Activated CD4-positive, alpha-beta T cell treated with anti-CD3 and anti-CD28 coated beads, Interleukin-2, amount 10 ng/mL, durations not matched to agents 7 days and 5 days (primary cell): ENCODE measurements at regions not wholly inside any gene's neighbourhood (a gene's known extent, or its start where the extent isn't known, plus 50 kb on each side); places are given as distances from the start of the nearest gene placed in this dataset.
"Not testable (repeated sequence)": the region's sequence is repeated elsewhere in the genome, so short reads cannot be mapped to it uniquely, and the experiment has no call there.

Experiments
- CTCF ChIA-PET: fragments of 350-600 bp; sonication (Branson Sonifier 250); formaldehyde crosslinking; loops from one replicate; lab custom pipeline; 2021; ENCODE audit warnings: antibody characterized with exemption; lab: Charles Lee
- POLR2A ChIA-PET: fragments of 350-600 bp; sonication (Branson Sonifier 250); formaldehyde crosslinking; loops from one replicate; lab custom pipeline; 2021; ENCODE audit warnings: antibody characterized with exemption; lab: Charles Lee
- DNase-seq: peaks from one replicate; pipeline ENCODE4 v3.0.0-alpha.2; 2020
- H3K27ac Mint-ChIP-seq: one replicate; pipeline ENCODE4 v1.8.0; 2021; ENCODE audit warnings: mild to moderate bottlenecking, moderate library complexity, mixed read lengths
- H3K27me3 Mint-ChIP-seq: one replicate; pipeline ENCODE4 v1.8.0; 2021; ENCODE audit warnings: mixed read lengths
- H3K36me3 Mint-ChIP-seq: one replicate; pipeline ENCODE4 v1.8.0; 2021; ENCODE audit warnings: low read depth, mixed read lengths
- H3K4me1 Mint-ChIP-seq: one replicate; pipeline ENCODE4 v1.8.0; 2021; ENCODE audit warnings: mixed read lengths
- H3K4me3 Mint-ChIP-seq: one replicate; pipeline ENCODE4 v1.8.0; 2021; ENCODE audit warnings: mild to moderate bottlenecking, moderate library complexity, mixed read lengths
- H3K9me3 Mint-ChIP-seq: one replicate; pipeline ENCODE4 v1.8.0; 2021; ENCODE audit warnings: mixed read lengths

DNA sequence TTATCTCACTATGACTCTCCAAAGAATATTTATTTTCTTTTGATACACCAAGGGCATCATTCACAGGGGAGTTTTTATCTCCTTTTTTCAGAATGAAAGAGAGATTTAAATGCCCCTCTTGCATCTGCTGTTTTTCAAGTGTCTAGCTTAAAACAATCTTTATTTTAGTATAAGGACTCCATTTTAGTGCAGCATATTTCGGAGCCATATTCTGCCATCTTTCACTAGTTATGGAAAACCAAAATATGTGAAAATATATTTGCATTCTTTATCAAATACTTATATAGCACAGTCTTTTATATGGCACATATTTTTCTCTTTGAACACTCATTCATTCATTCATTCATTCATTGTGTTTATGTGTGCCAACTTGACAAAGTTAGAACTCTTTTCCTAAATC, 1130.2 kb downstream of the SLITRK5 start:
- Mint-ChIP-seq H3K4me3 (no peak overlapping the region), H3K36me3 (no peaks in the 10 kb centered on the region), H3K9me3 (no peaks in the 10 kb centered on the region), H3K27ac (no peak overlapping the region), H3K4me1 (no peaks in the 10 kb centered on the region), H3K27me3 (no peaks in the 10 kb centered on the region)
- POLR2A ChIA-PET = no interaction called here
- DNase-seq = no peak
- CTCF ChIA-PET = no interaction called here

DNA sequence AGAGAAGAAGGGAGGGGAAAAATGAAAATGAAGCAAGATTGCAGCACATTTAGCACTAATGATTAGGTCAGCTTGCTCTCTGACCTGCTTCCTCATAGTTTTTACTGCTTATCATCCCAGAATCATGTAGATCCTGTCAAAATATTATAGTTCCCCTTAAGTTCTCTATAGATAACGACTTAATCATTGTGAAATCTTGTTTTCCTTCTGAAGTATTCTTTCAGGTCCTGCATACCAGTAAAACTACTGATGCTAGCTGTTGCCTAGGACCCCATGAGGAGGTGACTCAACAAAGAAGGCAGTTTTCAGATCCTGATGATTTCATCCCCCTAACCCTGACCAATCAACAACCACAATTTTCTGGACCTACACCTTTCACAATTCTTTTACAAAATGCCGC, 1131.7 kb downstream of the SLITRK5 start:
- ChIA-PET POLR2A (no interaction called here), CTCF (no interaction called here)
- Mint-ChIP-seq H3K9me3 (no peaks in the 10 kb centered on the region), H3K27me3 (no peaks in the 10 kb centered on the region), H3K4me1 (no peaks in the 10 kb centered on the region), H3K4me3 (no peak overlapping the region), H3K27ac (no peak overlapping the region), H3K36me3 (no peaks in the 10 kb centered on the region)
- DNase-seq = no peak

DNA sequence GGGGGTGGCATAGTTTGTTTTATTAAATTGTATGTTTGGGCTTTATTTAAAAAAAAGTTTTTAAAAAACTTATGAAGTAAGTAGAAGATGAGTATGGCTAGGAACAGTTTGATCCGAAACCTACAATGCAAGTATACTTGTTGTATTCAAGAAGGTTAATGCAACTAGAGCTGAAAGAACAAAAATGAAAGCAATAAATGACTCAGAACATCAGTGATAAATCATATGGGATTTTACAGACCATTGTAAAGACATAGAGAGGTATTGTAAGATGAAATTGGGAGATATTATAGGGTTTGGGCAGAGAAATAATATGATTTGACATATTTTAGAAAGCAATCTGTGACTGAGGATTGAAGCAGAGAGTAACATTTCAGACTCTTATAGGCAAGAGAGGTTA, 1135.3 kb downstream of the SLITRK5 start:
- Mint-ChIP-seq H3K27me3 (no peaks in the 10 kb centered on the region), H3K27ac (no peak overlapping the region), H3K9me3 (peaks cover under 1% of the 10 kb centered on the region), H3K4me1 (no peaks in the 10 kb centered on the region), H3K36me3 (no peaks in the 10 kb centered on the region), H3K4me3 (no peak overlapping the region)
- POLR2A ChIA-PET = no interaction called here
- CTCF ChIA-PET = no interaction called here
- DNase-seq = no peak

DNA sequence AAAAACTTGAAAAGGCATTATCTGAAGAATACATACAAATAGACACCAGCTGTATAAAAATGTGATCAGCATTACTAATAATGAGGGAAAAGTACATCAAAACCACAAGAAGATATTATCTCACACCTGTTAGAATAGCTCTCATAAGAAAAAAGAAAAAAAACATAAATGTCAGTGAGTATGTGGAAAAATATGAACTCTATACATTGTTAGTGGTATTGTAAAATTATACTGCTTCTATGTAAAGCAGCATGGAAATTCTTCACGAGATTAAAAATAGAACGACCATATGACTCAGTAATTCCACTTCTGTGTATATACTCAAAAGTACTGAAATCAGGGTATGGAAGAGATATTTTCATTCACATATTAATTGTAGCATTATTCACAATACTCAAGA, 1146.4 kb downstream of the SLITRK5 start:
- ChIA-PET CTCF (no interaction called here), POLR2A (no interaction called here)
- Mint-ChIP-seq H3K4me3 (no peak overlapping the region), H3K27me3 (no peaks in the 10 kb centered on the region), H3K4me1 (no peaks in the 10 kb centered on the region), H3K27ac (no peak overlapping the region), H3K9me3 (no peaks in the 10 kb centered on the region), H3K36me3 (no peaks in the 10 kb centered on the region)
- DNase-seq = no peak

DNA sequence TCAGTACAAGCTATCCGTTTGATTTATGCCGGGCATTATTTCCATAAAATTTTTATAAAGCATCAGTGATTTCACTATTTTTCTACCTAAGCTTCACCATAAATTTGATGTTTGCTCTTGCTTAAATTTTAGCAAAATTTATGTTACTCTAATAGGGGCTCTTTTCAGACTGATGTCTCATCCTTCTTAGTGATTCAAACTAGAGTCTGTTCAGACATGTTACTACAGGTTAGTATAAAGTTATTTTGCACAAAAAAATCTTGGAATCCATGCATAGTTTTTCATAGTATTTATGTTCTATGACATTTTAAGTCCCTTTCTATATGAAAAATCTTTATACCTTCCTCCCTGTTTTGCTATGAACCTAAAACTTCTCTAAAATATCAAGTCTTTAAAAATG, 1151.9 kb downstream of the SLITRK5 start:
- Mint-ChIP-seq H3K4me3 (no peak overlapping the region), H3K27ac (no peak overlapping the region)
- CTCF ChIA-PET = no interaction called here

DNA sequence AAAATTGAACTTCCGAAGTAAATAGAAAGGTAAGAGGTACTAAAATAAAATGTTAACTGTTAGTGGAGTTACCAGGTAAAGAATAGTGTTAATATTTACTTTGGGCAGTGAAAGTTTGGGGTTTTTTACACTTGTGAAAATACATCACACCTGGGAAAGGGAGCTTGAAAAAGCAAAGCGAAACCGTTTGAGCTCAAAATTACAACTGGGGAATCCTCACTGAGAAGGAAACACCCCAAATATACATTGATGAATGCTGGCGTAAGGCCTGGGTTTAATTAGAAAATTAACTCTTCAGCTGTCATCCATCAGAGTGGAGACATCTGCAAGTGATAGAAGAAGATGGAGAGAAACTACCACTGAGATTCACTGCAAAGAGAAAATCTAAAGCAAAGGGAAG, 1153.0 kb downstream of the SLITRK5 start:
- DNase-seq = no peak
- Mint-ChIP-seq H3K9me3 (peaks cover 4% of the 10 kb centered on the region), H3K36me3 (no peaks in the 10 kb centered on the region), H3K27ac (no peak overlapping the region), H3K4me3 (no peak overlapping the region), H3K27me3 (no peaks in the 10 kb centered on the region), H3K4me1 (no peaks in the 10 kb centered on the region)
- POLR2A ChIA-PET = no interaction called here
- CTCF ChIA-PET = no interaction called here

More for the DNA sequence above, 1151.9 kb downstream of the SLITRK5 start:
- no peak for DNase-seq
- Mint-ChIP-seq H3K36me3 (no peaks in the 10 kb centered on the region), H3K27me3 (no peaks in the 10 kb centered on the region), H3K9me3 (no peaks in the 10 kb centered on the region), H3K4me1 (no peaks in the 10 kb centered on the region)
- POLR2A ChIA-PET = no interaction called here

DNA sequence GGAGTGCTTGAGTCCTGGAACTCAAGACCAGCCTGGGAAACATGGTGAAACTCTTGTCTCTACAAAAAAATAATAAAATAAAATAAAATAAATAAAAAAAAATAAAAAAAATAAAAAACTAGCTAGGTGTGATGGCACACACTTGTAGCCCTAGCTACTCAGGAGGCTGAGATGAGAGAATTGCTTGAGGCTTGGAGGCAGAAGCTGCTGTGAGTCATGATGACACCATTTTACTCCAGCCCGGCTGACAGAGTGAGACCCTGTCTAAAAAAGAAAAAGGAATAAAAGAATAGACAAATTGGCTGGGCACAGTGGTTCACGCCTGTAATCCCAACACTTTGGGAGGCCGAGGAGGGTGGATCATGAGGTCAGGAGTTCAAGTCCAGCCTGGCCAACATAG, 1168.9 kb downstream of the SLITRK5 start:
- Mint-ChIP-seq H3K4me3 (no peak overlapping the region), H3K27ac (no peak overlapping the region), H3K9me3 (no peaks in the 10 kb centered on the region), H3K27me3 (no peaks in the 10 kb centered on the region), H3K36me3 (no peaks in the 10 kb centered on the region), H3K4me1 (no peaks in the 10 kb centered on the region)
- no peak for DNase-seq
- ChIA-PET POLR2A (no interaction called here), CTCF (no interaction called here)

DNA sequence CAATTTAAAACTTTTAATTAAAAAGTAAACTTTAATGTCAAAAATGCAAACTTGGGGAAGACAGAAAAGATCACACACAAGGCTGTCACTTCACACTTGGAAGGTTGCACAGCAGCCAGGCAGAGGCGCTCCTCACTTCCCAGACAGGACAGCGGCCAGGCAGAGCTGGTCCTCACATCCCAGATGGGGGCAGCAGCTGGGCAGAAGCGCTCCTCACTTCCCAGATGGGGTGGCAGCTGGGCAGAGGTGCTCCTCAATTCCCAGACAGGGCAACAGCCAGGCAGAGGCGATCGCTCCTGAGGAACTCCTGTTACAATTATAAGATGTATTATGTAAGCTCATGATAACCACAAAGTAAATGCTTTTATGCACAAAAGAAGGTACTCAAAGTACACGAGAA, 1181.1 kb downstream of the SLITRK5 start:
- DNase-seq, H3K27ac Mint-ChIP-seq, CTCF ChIA-PET, H3K27me3 Mint-ChIP-seq, H3K36me3 Mint-ChIP-seq, H3K9me3 Mint-ChIP-seq, H3K4me1 Mint-ChIP-seq, H3K4me3 Mint-ChIP-seq, POLR2A ChIA-PET: not testable (repeated sequence)

DNA sequence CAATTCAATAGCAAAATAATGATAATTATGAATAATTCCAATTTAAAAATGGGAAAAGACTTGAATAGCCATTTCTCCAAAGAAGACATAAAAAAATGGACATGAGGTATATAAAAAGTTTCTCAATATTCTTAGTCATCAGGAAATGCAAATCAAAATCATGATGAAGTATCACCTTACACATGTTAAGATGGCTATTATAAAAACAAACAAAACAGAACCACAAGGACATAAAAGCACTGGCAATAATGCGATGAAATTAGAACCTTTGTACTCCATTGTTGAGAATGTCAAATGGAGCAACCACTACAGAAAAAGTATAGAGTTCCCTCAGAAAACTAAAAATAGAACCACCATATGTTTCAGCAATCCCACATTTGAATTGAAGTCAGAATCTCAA, 1186.1 kb downstream of the SLITRK5 start:
- Mint-ChIP-seq H3K4me1 (no peaks in the 10 kb centered on the region), H3K36me3 (no peaks in the 10 kb centered on the region), H3K9me3 (peaks cover 3% of the 10 kb centered on the region), H3K27ac (no peak overlapping the region), H3K27me3 (no peaks in the 10 kb centered on the region), H3K4me3 (no peak overlapping the region)
- POLR2A ChIA-PET = no interaction called here
- CTCF ChIA-PET = no interaction called here
- no peak for DNase-seq

DNA sequence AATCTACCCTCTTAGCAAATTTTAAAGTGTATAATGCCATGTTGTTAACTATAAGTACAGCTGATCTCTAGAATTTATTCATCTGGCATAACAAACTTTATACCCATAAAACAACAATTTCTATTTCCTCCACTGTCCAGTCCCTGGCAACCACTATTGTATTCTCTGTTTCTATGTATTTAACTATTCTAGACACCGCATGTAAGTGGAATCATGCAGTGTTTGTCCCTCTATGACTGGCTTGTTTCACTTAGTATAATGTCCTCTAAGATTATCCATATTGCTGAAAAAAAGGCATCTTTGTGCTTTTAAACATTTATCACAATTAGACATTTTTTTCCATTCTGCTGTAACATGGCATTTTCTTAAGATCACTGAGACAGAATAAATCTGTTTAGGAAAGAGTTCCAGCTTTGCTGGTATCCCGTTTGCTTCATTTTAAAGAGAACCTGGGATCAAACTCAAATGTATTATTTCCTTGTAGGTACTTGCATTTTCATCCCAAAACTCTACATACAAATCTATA, 1191.0 kb downstream of the SLITRK5 start:
- CTCF ChIA-PET = no interaction called here
- Mint-ChIP-seq H3K4me1 (no peaks in the 10 kb centered on the region), H3K9me3 (no peaks in the 10 kb centered on the region), H3K4me3 (no peak overlapping the region), H3K36me3 (no peaks in the 10 kb centered on the region), H3K27ac (no peak overlapping the region), H3K27me3 (no peaks in the 10 kb centered on the region)
- POLR2A ChIA-PET = no interaction called here
- DNase-seq = no peak

DNA sequence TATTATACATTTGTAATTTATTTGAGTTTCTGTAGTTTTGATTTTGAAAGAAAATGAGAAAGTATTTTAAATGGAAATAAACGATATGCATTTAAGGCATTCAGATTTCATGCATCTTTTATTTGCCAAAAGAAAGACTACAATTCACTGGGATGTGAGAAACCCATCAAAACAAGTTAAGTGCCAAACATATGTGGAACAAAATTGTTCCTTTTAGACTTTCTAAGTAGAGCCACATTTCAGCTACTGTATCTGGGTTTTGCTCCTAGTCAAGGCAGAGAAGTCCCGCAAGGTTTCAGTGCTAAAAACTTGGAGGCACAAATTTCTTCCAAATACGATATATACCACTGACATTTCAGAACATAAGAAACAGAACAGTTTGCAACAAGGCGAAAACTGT, 1191.9 kb downstream of the SLITRK5 start:
- CTCF ChIA-PET = no interaction called here
- no peak overlapping the region for H3K4me3 Mint-ChIP-seq
- POLR2A ChIA-PET = no interaction called here
- H3K36me3 Mint-ChIP-seq = no peaks in the 10 kb centered on the region
- no peaks in the 10 kb centered on the region for H3K9me3 Mint-ChIP-seq
- no peaks in the 10 kb centered on the region for H3K27me3 Mint-ChIP-seq
- H3K4me1 Mint-ChIP-seq = peaks cover 4% of the 10 kb centered on the region
- H3K27ac Mint-ChIP-seq = no peak overlapping the region
- DNase-seq = no peak

DNA sequence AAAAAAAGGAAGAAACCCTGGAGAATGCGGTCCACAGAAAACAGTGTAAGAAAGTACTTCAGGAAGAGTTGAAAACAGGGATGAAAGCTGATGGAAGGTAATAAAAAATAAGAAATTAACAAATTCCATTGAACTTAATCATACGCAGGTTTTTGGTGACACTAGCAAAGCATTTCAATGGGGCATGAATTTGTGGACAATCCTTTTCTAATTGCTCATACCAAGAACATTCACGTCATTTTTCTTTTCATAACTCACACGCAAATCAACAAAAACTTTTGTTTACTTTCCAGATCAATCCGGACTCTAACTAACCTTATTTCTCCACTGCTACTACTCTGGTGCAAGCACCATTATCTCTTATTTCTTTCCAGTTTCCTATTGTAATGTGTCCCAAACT, 1195.0 kb downstream of the SLITRK5 start:
- POLR2A ChIA-PET = no interaction called here
- CTCF ChIA-PET = no interaction called here
- no peaks in the 10 kb centered on the region for H3K9me3 Mint-ChIP-seq
- no peaks in the 10 kb centered on the region for H3K27me3 Mint-ChIP-seq
- no peaks in the 10 kb centered on the region for H3K36me3 Mint-ChIP-seq
- H3K27ac Mint-ChIP-seq = no peak overlapping the region
- peaks cover 4% of the 10 kb centered on the region for H3K4me1 Mint-ChIP-seq
- no peak for DNase-seq
- H3K4me3 Mint-ChIP-seq = no peak overlapping the region

DNA sequence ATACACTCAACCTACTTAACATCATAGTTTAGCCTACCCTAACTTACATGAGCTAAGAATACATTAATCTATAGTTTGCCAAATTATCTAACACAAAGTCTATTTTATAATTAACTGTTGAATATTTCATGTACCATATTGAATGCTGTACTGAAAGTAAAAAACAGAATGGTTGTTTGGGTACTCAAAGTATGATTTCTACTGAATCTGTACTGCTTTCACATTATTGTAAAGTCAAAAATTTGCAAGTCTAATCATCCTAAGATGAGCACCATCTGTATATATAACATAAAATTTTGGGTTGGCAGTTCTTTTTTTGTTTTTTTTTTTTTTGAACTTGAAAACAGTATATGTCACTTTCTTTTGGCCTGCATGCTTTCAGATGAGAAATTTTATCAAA, 1212.6 kb downstream of the SLITRK5 start:
- Mint-ChIP-seq H3K27me3 (no peaks in the 10 kb centered on the region), H3K4me3 (no peak overlapping the region), H3K4me1 (no peaks in the 10 kb centered on the region), H3K36me3 (no peaks in the 10 kb centered on the region), H3K27ac (no peak overlapping the region), H3K9me3 (peaks cover 4% of the 10 kb centered on the region)
- DNase-seq = no peak
- ChIA-PET CTCF (interaction anchor here (0.6 kb wide), 2 partner anchors 38 to 323 kb away, joined by 4 read pairs; no protein-coding TSS in a partner anchor), POLR2A (no interaction called here)

DNA sequence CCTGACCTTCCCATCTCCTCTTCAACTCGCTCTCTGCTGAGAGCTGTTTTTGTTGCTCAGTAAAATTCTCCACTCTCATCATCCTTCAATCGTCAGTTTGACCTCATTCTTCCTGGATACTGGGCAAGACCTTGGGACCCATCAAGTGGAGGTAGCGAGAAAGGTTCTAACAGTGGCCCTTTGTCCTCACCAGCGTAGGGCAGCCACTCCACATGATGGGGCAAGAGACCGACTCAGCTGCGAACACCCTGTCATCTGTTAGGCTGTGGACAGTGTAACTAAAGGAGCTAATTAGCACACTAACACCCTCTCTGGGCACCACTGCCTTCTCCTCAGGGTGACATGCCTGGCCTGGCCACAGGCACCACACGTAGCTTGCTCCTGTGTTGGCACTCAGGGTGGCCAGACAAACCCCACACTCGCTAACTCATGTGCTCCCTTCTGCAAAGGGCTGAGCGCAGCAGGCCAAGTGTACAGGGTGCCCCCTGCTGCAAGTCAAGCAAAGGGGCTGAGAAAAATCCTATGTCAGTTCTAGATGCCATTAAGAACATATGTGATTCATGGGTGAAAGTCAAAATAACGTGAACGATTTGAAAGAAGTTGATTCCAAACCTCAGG, 1216.0 kb downstream of the SLITRK5 start:
- no peak for DNase-seq
- H3K27me3 Mint-ChIP-seq = no peaks in the 10 kb centered on the region
- no peaks in the 10 kb centered on the region for H3K36me3 Mint-ChIP-seq
- CTCF ChIA-PET = no interaction called here
- H3K27ac Mint-ChIP-seq = no peak overlapping the region
- POLR2A ChIA-PET = no interaction called here
- no peaks in the 10 kb centered on the region for H3K9me3 Mint-ChIP-seq
- H3K4me3 Mint-ChIP-seq = no peak overlapping the region
- H3K4me1 Mint-ChIP-seq = no peaks in the 10 kb centered on the region
